Heart left ventricle (tissue), 16 donors: ENCODE measurements at regions not wholly inside any gene's neighbourhood (a gene's known extent, or its start where the extent isn't known, plus 50 kb on each side); places are given as distances from the start of the nearest gene placed in this dataset.

Experiments used
- ATAC-seq, 4 donors: fragments of 200-7000 bp; cut with Tn5 transposase; one replicate each; pipeline ENCODE4 v1.9.1; 2020 to 2022; ENCODE audit warnings: moderate library complexity in 4 of 4, mild to moderate bottlenecking in 3 of 4, moderate number of reproducible peaks in 1 of 4
- DNase-seq, 5 donors: peaks; one replicate each; pipeline ENCODE4 v3.0.0-alpha.2; 2020
- H3K27ac ChIP-seq, 12 donors: fragments of 200-600 bp; sonication (generic) in 4 of 12; one replicate each; pipeline versions ENCODE4 v1.5.0 to v1.8.0; 2016 to 2022; ENCODE audit warnings: mild to moderate bottlenecking in 2 of 12
- H3K27me3 ChIP-seq, 9 donors: fragments of 200-600 bp; sonication (generic) in 2 of 9; one replicate each; pipeline versions ENCODE4 v1.5.1 to v1.8.0; 2016 to 2022; ENCODE audit warnings: mild to moderate bottlenecking in 3 of 9
- H3K36me3 ChIP-seq, 9 donors: fragments of 200-600 bp; sonication (generic) in 2 of 9; one replicate each; pipeline versions ENCODE4 v1.5.0 to v1.8.0; 2018 to 2022; ENCODE audit warnings: mild to moderate bottlenecking in 2 of 9
- H3K4me1 ChIP-seq, 12 donors: fragments of 200-600 bp; sonication (generic) in 4 of 12; one replicate each; pipeline versions ENCODE4 v1.5.0 to v1.8.0; 2016 to 2022; ENCODE audit warnings: mild to moderate bottlenecking in 3 of 12
- H3K4me3 ChIP-seq, 12 donors: fragments of 200-600 bp; sonication (generic) in 4 of 12; one replicate each; pipeline versions ENCODE4 v1.5.0 to v1.8.0; 2017 to 2022; ENCODE audit warnings: mild to moderate bottlenecking in 9 of 12, moderate library complexity in 4 of 12
- H3K9me3 ChIP-seq, 12 donors: fragments of 200-600 bp; sonication (generic) in 4 of 12; one replicate each; pipeline versions ENCODE4 v1.5.0 to v1.8.0; 2016 to 2022; ENCODE audit warnings: mild to moderate bottlenecking in 1 of 12
- CTCF ChIP-seq, 12 donors: fragments of 200-600 bp; sonication (generic) in 4 of 12; IDR thresholded peaks; one replicate each; pipeline versions ENCODE4 v1.5.0 to v1.8.0; 2018 to 2022; ENCODE audit warnings: antibody characterized with exemption in 12 of 12, mild to moderate bottlenecking in 5 of 12
- POLR2A ChIP-seq, 2 donors: fragments of 450-650 bp; IDR thresholded peaks; one replicate each; pipeline ENCODE4 v1.6.1; 2017; ENCODE audit warnings: antibody characterized with exemption in 2 of 2, mild to moderate bottlenecking in 2 of 2, moderate library complexity in 2 of 2
- WGBS, 4 donors: extraction: QIAGEN DNeasy Blood & Tissue Kit in 2 of 4; methylation state at CpG; one replicate each; pipeline versions ENCODE4 v1.1.5 to v1.1.7; 2013 to 2018; 5-methylcytosine and 5-hydroxymethylcytosine counted together
- intact Hi-C, 10 donors: fragments of 100-400 bp; cut with DNase I; formaldehyde crosslinking; loops; one replicate each; pipeline versions ENCODE4 v1.11.1 to v1.14.2; 2022
- donor health status: ischemic (EF 13 %, LVEDD 7.1; RV severe dilation, severe dysfunction).
- donor health status: healthy with polysubstance abuse.
- donor health status: DM: no; HTN: yes; CAD: no.
- donor health status: DM: no; HTN: no; CAD: no.
- donor health status: ischemic (EF 25% LVEDD 6.9; RV normal size, moderate dysfunction).
- donor health status: ischemic (EF 25% LVEDD 5.7; RV mildly dilated, moderate dysfunction).
- donor health status: healthy.
- donor health status: DM: yes; HTN: yes; CAD: no.
- donor health status: ischemic (EF 35%, LVEDD 5.7; RV mildly dilated, moderate dysfunction).
- donor health status: nonischemic (EF 11% LVEDD 7.7; RV severe dilation, severe dysfunction).
- donor health status: DM: yes; HTN: yes; CAD: no.
- donor health status: PGD.
- donor health status: ischemic (EF 29% LVEDD 5.4; RV normal size, mild dysfunction).
- donor health status: nonischemic (EF 23%, LVEDD 6.1; RV moderate dilation, normal function).

GRCh38 chr6:14511061-14511586, 393.6 kb downstream of the CD83 start:
- no peaks in the 10 kb centered on the region for H3K9me3 ChIP-seq
- DNase-seq = no peak
- H3K27me3 ChIP-seq = no peaks in the 10 kb centered on the region
- ATAC-seq = no peak
- no peaks in the 10 kb centered on the region for H3K36me3 ChIP-seq
- whole genome bisulfite sequencing, 4 donors = 92 to 94% (median 93%) methylated on average over 2 of the region's 2 CpGs
- H3K4me1 ChIP-seq = no peaks in the 10 kb centered on the region
- H3K4me3 ChIP-seq = no peak overlapping the region
- intact Hi-C loops = no loop called here
- TF ChIP-seq POLR2A (IDR thresholded peaks at IDR 0.05) = no peak
- no peak for TF ChIP-seq CTCF (IDR thresholded peaks at IDR 0.05)
- no peak overlapping the region for H3K27ac ChIP-seq

- WGBS, 4 donors = 85 to 94% (median 87%) methylated on average over 3 of the region's 3 CpGs
- no peaks in the 10 kb centered on the region for H3K27me3 ChIP-seq
- no peak for ATAC-seq
- H3K27ac ChIP-seq = no peak overlapping the region
- intact Hi-C loops = no loop called here
- H3K36me3 ChIP-seq = no peaks in the 10 kb centered on the region
- TF ChIP-seq CTCF (IDR thresholded peaks at IDR 0.05) (no peak), POLR2A (IDR thresholded peaks at IDR 0.05) (no peak)
- no peak for DNase-seq
- no peak overlapping the region for H3K4me3 ChIP-seq
- H3K9me3 ChIP-seq = no peaks in the 10 kb centered on the region
- H3K4me1 ChIP-seq = peaks cover 0 to under 1% (median 0%) of the 10 kb centered on the region in 12 donors
These were observed 394.7 kb downstream of the CD83 start for GRCh38 chr6:14512246-14512645.

- intact Hi-C loops = no loop called here
- no peak overlapping the region for H3K27ac ChIP-seq
- WGBS, 4 donors = 83 to 91% (median 88%) methylated on average over 7 of the region's 7 CpGs
- no peak for TF ChIP-seq POLR2A (IDR thresholded peaks at IDR 0.05)
- no peak for TF ChIP-seq CTCF (IDR thresholded peaks at IDR 0.05)
- H3K4me3 ChIP-seq = no peak overlapping the region
- H3K27me3 ChIP-seq = no peaks in the 10 kb centered on the region
- ATAC-seq (no peak), DNase-seq (no peak)
- no peaks in the 10 kb centered on the region for H3K9me3 ChIP-seq
- H3K4me1 ChIP-seq = peaks cover 0 to 8% (median 0%) of the 10 kb centered on the region in 12 donors
- no peaks in the 10 kb centered on the region for H3K36me3 ChIP-seq
These were observed 396.2 kb downstream of the CD83 start for GRCh38 chr6:14513496-14514393.

- no peak for TF ChIP-seq CTCF (IDR thresholded peaks at IDR 0.05)
- no peak for TF ChIP-seq POLR2A (IDR thresholded peaks at IDR 0.05)
- Histone ChIP-seq H3K4me3 (peak overlapping the region in 1 of 12 donors; percentile 11), H3K4me1 (peaks cover 0 to 12% (median 0%) of the 10 kb centered on the region in 12 donors), H3K36me3 (no peaks in the 10 kb centered on the region), H3K27me3 (no peaks in the 10 kb centered on the region), H3K9me3 (no peaks in the 10 kb centered on the region), H3K27ac (no peak overlapping the region)
- intact Hi-C loops = no loop called here
- DNase-seq (no peak), ATAC-seq (no peak)
- 87 to 90% (median 88%) methylated on average over 11 of the region's 11 CpGs for WGBS, 4 donors
These were observed 399.4 kb downstream of the CD83 start for GRCh38 chr6:14516956-14517355.
